ENCODE measurements at regions not wholly inside any gene's neighbourhood (a gene's known extent, or its start where the extent isn't known, plus 50 kb on each side); places are given as distances from the start of the nearest gene placed in this dataset.

DNA sequence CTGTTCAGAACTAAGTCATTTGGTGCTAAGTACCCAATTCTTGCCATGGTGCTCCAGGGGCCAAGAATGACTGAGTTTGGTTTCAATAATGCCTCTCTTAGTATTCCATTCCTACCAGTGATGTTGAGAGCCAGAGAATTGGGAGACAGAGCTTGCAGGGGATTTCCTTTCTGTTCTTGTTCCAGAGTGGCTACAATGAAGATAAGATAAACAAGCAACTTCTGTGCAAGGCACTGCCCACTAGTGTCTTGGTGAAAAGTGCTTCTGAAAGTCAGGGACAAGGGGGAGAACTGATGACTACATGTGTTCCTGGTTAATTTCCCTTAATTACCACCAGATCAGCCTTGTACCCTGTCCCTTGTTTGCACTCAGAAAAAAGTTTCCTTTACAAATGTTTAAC is 421.6 kb downstream of the BCKDHB start:
- no peaks in the 10 kb centered on the region for H3K36me3 ChIP-seq
- intact Hi-C loops (cut with DNase I): no loop called here
- H3K9me3 ChIP-seq: no peaks in the 10 kb centered on the region
- H3K27ac ChIP-seq: no peak overlapping the region
- H3K4me1 ChIP-seq (replicated peaks): no peaks in the 10 kb centered on the region
- DNase-seq (ENCODE audit: low spot score): no peak
- TF ChIP-seq CTCF (IDR thresholded peaks at IDR 0.05) (no peak), POLR2AphosphoS5 (IDR thresholded peaks at IDR 0.05) (no peak), POLR2A (IDR thresholded peaks at IDR 0.05) (no peak)
- no peak overlapping the region for H3K4me3 ChIP-seq
- no peaks in the 10 kb centered on the region for H3K27me3 ChIP-seq (replicated peaks; ENCODE audit: insufficient read depth)

- intact Hi-C loops (cut with DNase I): no loop called here
- 33% methylated on average over 7 of the region's 7 CpGs for WGBS
- H3K36me3 ChIP-seq: no peaks in the 10 kb centered on the region
- no peaks in the 10 kb centered on the region for H3K4me1 ChIP-seq (replicated peaks)
- H3K27ac ChIP-seq: no peak overlapping the region
- no peak for DNase-seq (ENCODE audit: low spot score)
- no peak overlapping the region for H3K4me3 ChIP-seq
- no peaks in the 10 kb centered on the region for H3K27me3 ChIP-seq (replicated peaks; ENCODE audit: insufficient read depth)
- TF ChIP-seq POLR2AphosphoS5 (IDR thresholded peaks at IDR 0.05): peak; percentile 57
- no peak for TF ChIP-seq POLR2A (IDR thresholded peaks at IDR 0.05)
- H3K9me3 ChIP-seq: no peaks in the 10 kb centered on the region
Observed at GRCh38 chr6:80527552-80528052, 421.1 kb downstream of the BCKDHB start.

DNA sequence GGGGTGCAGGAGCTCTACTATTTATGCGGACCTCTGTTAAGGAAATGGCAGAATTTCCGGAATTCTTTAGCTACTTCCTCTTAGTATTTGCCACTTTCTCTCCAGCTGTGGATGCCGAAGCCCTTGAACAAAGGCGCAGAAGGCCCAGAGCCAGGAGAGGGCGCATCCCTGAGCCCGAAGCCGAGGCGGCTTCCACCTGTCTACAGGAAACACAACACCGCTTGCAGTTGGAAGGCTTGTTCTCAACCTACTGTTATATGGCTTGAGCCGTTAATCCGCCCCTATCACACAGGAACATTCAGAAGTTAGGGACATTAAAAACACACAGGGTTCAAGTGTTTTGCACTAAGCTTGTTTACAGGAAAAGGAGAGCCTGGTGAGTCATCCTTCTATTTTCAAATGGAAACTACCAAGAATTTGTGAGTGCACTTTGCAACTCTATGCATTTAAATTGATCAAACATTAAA is 417.1 kb downstream of the BCKDHB start:
- Histone ChIP-seq H3K4me1 (replicated peaks) (no peaks in the 10 kb centered on the region), H3K36me3 (no peaks in the 10 kb centered on the region), H3K9me3 (no peaks in the 10 kb centered on the region), H3K27ac (no peak overlapping the region), H3K4me3 (no peak overlapping the region), H3K27me3 (replicated peaks; ENCODE audit: insufficient read depth) (no peaks in the 10 kb centered on the region)
- TF ChIP-seq CTCF (IDR thresholded peaks at IDR 0.05) (no peak), POLR2AphosphoS5 (IDR thresholded peaks at IDR 0.05) (no peak)
- intact Hi-C loops (cut with DNase I): no loop called here
- DNase-seq (ENCODE audit: low spot score): no peak
- 86% methylated on average over 11 of the region's 11 CpGs for WGBS

DNA sequence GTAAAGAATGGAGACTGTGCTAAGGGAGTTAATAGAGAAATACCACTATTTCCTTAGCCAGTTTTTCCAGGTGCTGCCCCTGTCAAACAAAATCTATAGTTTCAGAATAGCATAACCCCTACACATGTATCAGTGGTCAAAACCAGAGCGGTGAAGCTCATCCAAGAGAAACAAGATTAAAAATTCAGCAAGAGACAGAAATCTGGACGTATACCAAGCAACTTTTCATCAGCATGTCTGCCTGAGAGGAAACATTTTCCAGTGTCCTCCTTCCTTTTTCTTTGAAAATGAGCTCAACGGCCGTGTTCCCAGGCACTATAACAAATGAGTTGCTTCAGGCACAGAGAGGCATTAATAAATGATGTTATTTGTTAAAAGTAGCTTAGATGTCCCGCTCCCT is 416.5 kb downstream of the BCKDHB start:
- Histone ChIP-seq H3K4me3 (no peak overlapping the region), H3K4me1 (replicated peaks) (no peaks in the 10 kb centered on the region), H3K36me3 (no peaks in the 10 kb centered on the region), H3K27ac (no peak overlapping the region), H3K27me3 (replicated peaks; ENCODE audit: insufficient read depth) (no peaks in the 10 kb centered on the region), H3K9me3 (no peaks in the 10 kb centered on the region)
- DNase-seq (ENCODE audit: low spot score): no peak
- 34% methylated on average over 5 of the region's 5 CpGs for WGBS
- TF ChIP-seq POLR2AphosphoS5 (IDR thresholded peaks at IDR 0.05) (no peak), POLR2A (IDR thresholded peaks at IDR 0.05) (no peak), CTCF (IDR thresholded peaks at IDR 0.05) (no peak)
- intact Hi-C loops (cut with DNase I): no loop called here

GRCh38 chr6:80522576-80522975 is 416.1 kb downstream of the BCKDHB start:
- Histone ChIP-seq H3K36me3 (no peaks in the 10 kb centered on the region), H3K27ac (no peak overlapping the region), H3K27me3 (replicated peaks; ENCODE audit: insufficient read depth) (no peaks in the 10 kb centered on the region), H3K9me3 (no peaks in the 10 kb centered on the region), H3K4me1 (replicated peaks) (no peaks in the 10 kb centered on the region), H3K4me3 (no peak overlapping the region)
- TF ChIP-seq POLR2A (IDR thresholded peaks at IDR 0.05) (no peak), POLR2AphosphoS5 (IDR thresholded peaks at IDR 0.05) (no peak), CTCF (IDR thresholded peaks at IDR 0.05) (no peak)
- WGBS: 24% methylated on average over 4 of the region's 4 CpGs
- intact Hi-C loops (cut with DNase I): no loop called here
- DNase-seq (ENCODE audit: low spot score): no peak

Measured in prostate gland (tissue), 2 donors.